IMR-90 (cell line): ENCODE measurements at regions not wholly inside any gene's neighbourhood (a gene's known extent, or its start where the extent isn't known, plus 50 kb on each side); places are given as distances from the start of the nearest gene placed in this dataset.

ENCODE experiments used
- ATAC-seq: fragments of 200-7000 bp; cut with Tn5 transposase; 2 replicates; pipeline ENCODE4 v1.9.1; 2020; ENCODE audit warnings: low read depth, mild to moderate bottlenecking, moderate library complexity
- BruUV-seq: library from RNA; stranded (reverse); fragments of 400-500 nt; replicated peaks from 2 replicates; lab custom pipeline; 2021; lab: Mats Ljungman, UMichigan
- CTCF ChIA-PET: fragments of 300-600 bp; formaldehyde crosslinking; extraction: SDS; loops from one replicate; lab custom pipeline; 2021; ENCODE audit warnings: antibody characterized with exemption; lab: Yijun Ruan, JAX
- POLR2A ChIA-PET: fragments of 300-600 bp; sonication (Branson Sonifier 250); formaldehyde crosslinking; loops from one replicate; lab custom pipeline; 2022; ENCODE audit warnings: antibody characterized with exemption; ENCODE audit not compliant: unreplicated experiment; lab: Charles Lee
- DNase-seq: peaks from one replicate; pipeline ENCODE4 v3.0.0; 2013
- H2AFZ ChIP-seq: replicated peaks from 2 replicates; pipeline ENCODE3; 2013; ENCODE audit warnings: low read length, mild to moderate bottlenecking; ENCODE audit not compliant: poor library complexity
- H2AK5ac ChIP-seq: 2 replicates; pipeline ENCODE4 v1.6.1; 2013; ENCODE audit warnings: low read depth, low read length, inconsistent platforms
- H2AK9ac ChIP-seq: replicated peaks from 2 replicates; pipeline ENCODE3; 2013; ENCODE audit warnings: mild to moderate bottlenecking, low read depth, low read length, moderate library complexity; ENCODE audit not compliant: poor library complexity
- H2BK120ac ChIP-seq: 2 replicates; pipeline ENCODE4 v1.6.1; 2013; ENCODE audit warnings: low read depth, low read length, inconsistent platforms
- H2BK15ac ChIP-seq: 3 replicates; pipeline ENCODE4 v1.6.1; 2013; ENCODE audit warnings: low read depth, low read length, inconsistent platforms
- H2BK20ac ChIP-seq: 2 replicates; pipeline ENCODE4 v1.6.1; 2013; ENCODE audit warnings: low read depth, mild to moderate bottlenecking, inconsistent platforms, low read length, moderate library complexity
- H2BK5ac ChIP-seq: 2 replicates; pipeline ENCODE4 v1.6.1; 2013; ENCODE audit warnings: mild to moderate bottlenecking, low read depth, low read length, inconsistent platforms; ENCODE audit not compliant: poor library complexity, severe bottlenecking
- H3K14ac ChIP-seq: replicated peaks from 2 replicates; pipeline ENCODE4 v1.6.1; 2013; ENCODE audit warnings: low read depth, low read length, inconsistent platforms
- H3K18ac ChIP-seq: 2 replicates; pipeline ENCODE4 v1.6.1; 2013; ENCODE audit warnings: low read depth, low read length, control low read depth
- H3K23ac ChIP-seq: 2 replicates; pipeline ENCODE4 v1.6.1; 2013; ENCODE audit warnings: low read depth, low read length, inconsistent platforms
- H3K27ac ChIP-seq: 2 replicates; pipeline ENCODE4 v1.5.1; 2013; ENCODE audit warnings: mild to moderate bottlenecking, control low read depth, low read length; ENCODE audit not compliant: insufficient read depth
- H3K27me3 ChIP-seq: 2 replicates; pipeline ENCODE4 v1.6.1; 2013; ENCODE audit warnings: low read length; ENCODE audit not compliant: control insufficient read depth, insufficient read depth
- H3K36me3 ChIP-seq: 2 replicates; pipeline ENCODE4 v1.6.1; 2013; ENCODE audit warnings: low read length, mixed read lengths; ENCODE audit not compliant: control insufficient read depth, insufficient read depth
- H3K4ac ChIP-seq: 2 replicates; pipeline ENCODE4 v1.6.1; 2013; ENCODE audit warnings: low read depth, low read length, inconsistent platforms
- H3K4me1 ChIP-seq: 2 replicates; pipeline ENCODE4 v1.6.1; 2013; ENCODE audit warnings: low read length, mixed read lengths; ENCODE audit not compliant: control insufficient read depth, insufficient read depth
- H3K4me2 ChIP-seq: 2 replicates; pipeline ENCODE4 v1.6.1; 2013; ENCODE audit warnings: low read depth, mild to moderate bottlenecking, control low read depth, low read length, moderate library complexity
- H3K4me3 ChIP-seq: 2 replicates; pipeline ENCODE4 v1.5.1; 2013; ENCODE audit warnings: low read depth, mild to moderate bottlenecking, control low read depth, low read length, moderate library complexity; ENCODE audit not compliant: insufficient read depth
- H3K56ac ChIP-seq: 2 replicates; pipeline ENCODE4 v1.6.1; 2013; ENCODE audit warnings: low read length, inconsistent platforms; ENCODE audit not compliant: insufficient read depth; ENCODE audit errors: extremely low read depth
- H3K79me1 ChIP-seq, 2 experiments: 2 replicates each; pipeline ENCODE4 v1.6.1; 2013; ENCODE audit warnings: low read length in 2 of 2, inconsistent platforms in 1 of 2, low read depth in 1 of 2
- H3K9ac ChIP-seq: 2 replicates; pipeline ENCODE4 v1.6.1; 2013; ENCODE audit warnings: low read depth, low read length, control low read depth
- H3K9me1 ChIP-seq: 2 replicates; pipeline ENCODE4 v1.6.1; 2013; ENCODE audit warnings: low read length, inconsistent platforms; ENCODE audit not compliant: insufficient read depth
- H3K9me3 ChIP-seq: 2 replicates; pipeline ENCODE4 v1.6.1; 2013; ENCODE audit warnings: low read length; ENCODE audit not compliant: control insufficient read depth, insufficient read depth
- H4K20me1 ChIP-seq: 2 replicates; pipeline ENCODE4 v1.6.1; 2013; ENCODE audit warnings: low read length, inconsistent platforms; ENCODE audit not compliant: insufficient read depth
- H4K5ac ChIP-seq: 2 replicates; pipeline ENCODE4 v1.6.1; 2013; ENCODE audit warnings: mild to moderate bottlenecking, low read depth, low read length, control low read depth
- H4K8ac ChIP-seq, 2 experiments: 2 replicates each; pipeline ENCODE4 v1.6.1; 2013; ENCODE audit warnings: low read depth in 2 of 2, low read length in 2 of 2, control low read depth in 1 of 2, inconsistent platforms in 1 of 2
- H4K91ac ChIP-seq: 2 replicates; pipeline ENCODE4 v1.6.1; 2013; ENCODE audit warnings: low read depth, low read length, inconsistent platforms; ENCODE audit not compliant: insufficient read depth
- BHLHE40 ChIP-seq: fragments of 150-350 bp; IDR thresholded peaks from 2 replicates; pipeline ENCODE4 v1.6.1; 2016; ENCODE audit warnings: mild to moderate bottlenecking, low read depth, low read length
- CEBPB ChIP-seq: IDR thresholded peaks from 2 replicates; pipeline ENCODE4 v1.6.1; 2012; ENCODE audit warnings: low read depth, low read length, improper control_type of control experiment
- CHD1 ChIP-seq: IDR thresholded peaks from 2 replicates; pipeline ENCODE4 v1.6.1; 2012; ENCODE audit warnings: low read depth, low read length, improper control_type of control experiment
- CTCF ChIP-seq: conservative IDR thresholded peaks from 2 replicates; pipeline ENCODE4 v1.5.1; 2012; ENCODE audit warnings: mild to moderate bottlenecking, low read depth, low read length, improper control_type of control experiment
- FOS ChIP-seq: fragments of 150-350 bp; IDR thresholded peaks from 2 replicates; pipeline ENCODE4 v1.6.1; 2016; ENCODE audit warnings: low read depth, low read length
- MAFK ChIP-seq: IDR thresholded peaks from 2 replicates; pipeline ENCODE4 v1.6.1; 2012; ENCODE audit warnings: low read depth, low read length, improper control_type of control experiment
- MAZ ChIP-seq: IDR thresholded peaks from 2 replicates; pipeline ENCODE4 v1.6.1; 2012; ENCODE audit warnings: low read depth, mild to moderate bottlenecking, low read length, improper control_type of control experiment, moderate library complexity, borderline replicate concordance
- MXI1 ChIP-seq: IDR thresholded peaks from 2 replicates; pipeline ENCODE4 v1.6.1; 2012; ENCODE audit warnings: low read depth, mild to moderate bottlenecking, low read length, moderate library complexity, borderline replicate concordance
- NFE2L2 ChIP-seq: fragments of 150-350 bp; IDR thresholded peaks from 2 replicates; pipeline ENCODE4 v1.6.1; 2016; ENCODE audit warnings: low read depth, mild to moderate bottlenecking, low read length
- POLR2A ChIP-seq: IDR thresholded peaks from 2 replicates; pipeline ENCODE4 v1.6.1; 2012; ENCODE audit warnings: mild to moderate bottlenecking, low read depth, low read length
- RAD21 ChIP-seq: IDR thresholded peaks from 2 replicates; pipeline ENCODE4 v1.6.1; 2012; ENCODE audit warnings: low read length, improper control_type of control experiment
- RCOR1 ChIP-seq: IDR thresholded peaks from 2 replicates; pipeline ENCODE4 v1.6.1; 2012; ENCODE audit warnings: mild to moderate bottlenecking, low read length, improper control_type of control experiment; ENCODE audit not compliant: insufficient replicate concordance
- RFX5 ChIP-seq: IDR thresholded peaks from 2 replicates; pipeline ENCODE4 v1.8.0; 2012; ENCODE audit warnings: low read depth, mild to moderate bottlenecking, low read length, moderate library complexity
- SMC3 ChIP-seq: fragments of 150-350 bp; IDR thresholded peaks from 2 replicates; pipeline ENCODE4 v1.6.1; 2016; ENCODE audit warnings: low read depth, mild to moderate bottlenecking, antibody characterized with exemption, low read length, moderate library complexity
- USF2 ChIP-seq: fragments of 150-350 bp; IDR thresholded peaks from 2 replicates; pipeline ENCODE4 v1.6.1; 2017; ENCODE audit warnings: mild to moderate bottlenecking, antibody characterized with exemption, low read length, low read depth
- dilution Hi-C: fragments of 300-500 bp; cut with HindIII; formaldehyde crosslinking; loops from one replicate; pipeline ENCODE4 v1.14.3; 2018; ENCODE audit warnings: low sequenced_read_pairs; ENCODE audit not compliant: unreplicated experiment
- in situ Hi-C: fragments of 300-500 bp; cut with MboI; formaldehyde crosslinking; loops from 3 replicates; pipeline ENCODE4 v1.14.3; 2019; ENCODE audit warnings: low sequenced_read_pairs, inconsistent platforms, mixed read lengths
- intact Hi-C: fragments of 100-400 bp; cut with micrococcal nuclease; formaldehyde crosslinking; loops from 2 replicates; pipeline ENCODE4 v1.10.0; 2022
- TF ChIP-seq, protein P1 (sequence below): fragments of 150-350 bp; IDR thresholded peaks from 2 replicates; pipeline ENCODE4 v1.6.1; 2016; ENCODE audit warnings: low read depth, mild to moderate bottlenecking, low read length, moderate library complexity, borderline replicate concordance

- Histone ChIP-seq H2BK20ac (no peak overlapping the region), H3K56ac (no peak overlapping the region), H3K4me1 (peaks cover 6% of the 10 kb centered on the region), H2BK120ac (peak overlapping the region; percentile 25; the same call in 1 of the 2 replicates), H4K5ac (no peak overlapping the region), H4K91ac (no peak overlapping the region), H2AK9ac (no peak overlapping the region), H3K14ac (no peak overlapping the region), H3K9me1 (peaks cover 5% of the 10 kb centered on the region; the same call in 1 of the 2 replicates), H3K4me3 (no peak overlapping the region), H3K4ac (no peak overlapping the region), H2BK5ac (peak overlapping the region; percentile 38), H3K27ac (no peak overlapping the region; the same call in 1 of the 2 replicates), H3K4me2 (peak overlapping the region; percentile 61; the same call in 1 of the 2 replicates), H2AFZ (no peak overlapping the region), H3K9me3 (no peaks in the 10 kb centered on the region), H3K79me1 (no peaks in the 10 kb centered on the region), H3K23ac (no peak overlapping the region), H4K20me1 (no peaks in the 10 kb centered on the region), H4K8ac (no peak overlapping the region), H3K36me3 (no peaks in the 10 kb centered on the region), H3K9ac (no peak overlapping the region), H3K18ac (peak overlapping the region; percentile 81; the same call in 1 of the 2 replicates), H2AK5ac (no peak overlapping the region), H3K27me3 (no peaks in the 10 kb centered on the region), H2BK15ac (no peak overlapping the region)
- ATAC-seq (peak; percentile 28; the same call in 1 of the 2 replicates), DNase-seq (no peak)
- intact Hi-C loops (no loop called here), in situ Hi-C loops (no loop called here), dilution Hi-C loops (no loop called here)
- BruUV-seq: no TSS peak
- TF ChIP-seq CHD1: no peak
- TF ChIP-seq, protein P1, sequence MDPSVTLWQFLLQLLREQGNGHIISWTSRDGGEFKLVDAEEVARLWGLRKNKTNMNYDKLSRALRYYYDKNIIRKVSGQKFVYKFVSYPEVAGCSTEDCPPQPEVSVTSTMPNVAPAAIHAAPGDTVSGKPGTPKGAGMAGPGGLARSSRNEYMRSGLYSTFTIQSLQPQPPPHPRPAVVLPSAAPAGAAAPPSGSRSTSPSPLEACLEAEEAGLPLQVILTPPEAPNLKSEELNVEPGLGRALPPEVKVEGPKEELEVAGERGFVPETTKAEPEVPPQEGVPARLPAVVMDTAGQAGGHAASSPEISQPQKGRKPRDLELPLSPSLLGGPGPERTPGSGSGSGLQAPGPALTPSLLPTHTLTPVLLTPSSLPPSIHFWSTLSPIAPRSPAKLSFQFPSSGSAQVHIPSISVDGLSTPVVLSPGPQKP: no peak
- TF ChIP-seq FOS: no peak
- no peak for TF ChIP-seq SMC3
- TF ChIP-seq BHLHE40: no peak
- TF ChIP-seq POLR2A: no peak
- TF ChIP-seq MXI1: no peak
- TF ChIP-seq RCOR1: no peak
- no peak for TF ChIP-seq NFE2L2
- no peak for TF ChIP-seq USF2
- no peak for TF ChIP-seq MAZ
- TF ChIP-seq MAFK: no peak
- TF ChIP-seq RFX5: no peak
- TF ChIP-seq CEBPB: no peak
- no peak for TF ChIP-seq RAD21
- no peak for TF ChIP-seq CTCF
- ChIA-PET POLR2A (no interaction called here), CTCF (interaction anchor here (1.2 kb wide), 1 partner anchor 123 kb away, joined by 4 read pairs; no protein-coding TSS in a partner anchor)
These were observed 230.8 kb upstream of the DDI1 start for GRCh38 chr11:103805688-103806009.
